Esophagus muscularis mucosa (tissue), 4 donors: ENCODE measurements at regions not wholly inside any gene's neighbourhood (a gene's known extent, or its start where the extent isn't known, plus 50 kb on each side); places are given as distances from the start of the nearest gene placed in this dataset.

Experiments used
- EP300 ChIP-seq: sonication (generic); formaldehyde crosslinking; IDR thresholded peaks from one replicate; pipeline ENCODE4 v1.6.1; 2017; ENCODE audit warnings: antibody characterized with exemption
- POLR2A ChIP-seq: fragments of 450-650 bp; IDR thresholded peaks from one replicate; pipeline ENCODE4 v1.6.1; 2017; ENCODE audit warnings: antibody characterized with exemption, moderate library complexity, mild to moderate bottlenecking, low read depth
- POLR2AphosphoS5 ChIP-seq, 2 donors: sonication (generic); formaldehyde crosslinking; IDR thresholded peaks; one replicate each; pipeline ENCODE4 v1.6.1; 2017; ENCODE audit warnings: antibody characterized with exemption in 2 of 2
- TF ChIP-seq, protein P1 (sequence below), 3 experiments: fragments of 200-600 bp in 2 of 3; fragments of 450-650 bp in 1 of 3; sonication (generic) in 2 of 3; IDR thresholded peaks; one replicate each; pipeline ENCODE4 v1.5.1; 2017 to 2019; ENCODE audit warnings: antibody characterized with exemption in 3 of 3, mild to moderate bottlenecking in 2 of 3, moderate library complexity in 1 of 3

DNA sequence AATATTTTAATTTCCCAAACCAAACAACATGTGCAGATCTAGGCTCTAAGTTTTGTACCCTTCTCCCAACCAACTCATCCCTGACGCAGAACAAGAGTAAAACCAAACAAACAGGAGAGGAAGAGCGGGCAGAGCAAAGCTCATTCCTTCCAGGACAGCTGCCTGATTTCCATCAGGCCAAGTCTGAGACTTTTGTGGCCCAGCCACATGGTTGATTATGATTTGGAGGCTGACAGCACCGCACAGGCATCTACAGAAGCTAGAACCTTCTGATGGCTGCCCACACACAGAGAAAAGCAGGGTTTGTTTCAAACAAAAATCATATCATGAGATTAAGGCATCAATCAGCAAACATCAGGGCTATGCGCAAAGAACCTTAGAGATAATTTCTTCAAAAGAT lies 262.6 kb downstream of the TNS1 start:
- TF ChIP-seq, protein P1, sequence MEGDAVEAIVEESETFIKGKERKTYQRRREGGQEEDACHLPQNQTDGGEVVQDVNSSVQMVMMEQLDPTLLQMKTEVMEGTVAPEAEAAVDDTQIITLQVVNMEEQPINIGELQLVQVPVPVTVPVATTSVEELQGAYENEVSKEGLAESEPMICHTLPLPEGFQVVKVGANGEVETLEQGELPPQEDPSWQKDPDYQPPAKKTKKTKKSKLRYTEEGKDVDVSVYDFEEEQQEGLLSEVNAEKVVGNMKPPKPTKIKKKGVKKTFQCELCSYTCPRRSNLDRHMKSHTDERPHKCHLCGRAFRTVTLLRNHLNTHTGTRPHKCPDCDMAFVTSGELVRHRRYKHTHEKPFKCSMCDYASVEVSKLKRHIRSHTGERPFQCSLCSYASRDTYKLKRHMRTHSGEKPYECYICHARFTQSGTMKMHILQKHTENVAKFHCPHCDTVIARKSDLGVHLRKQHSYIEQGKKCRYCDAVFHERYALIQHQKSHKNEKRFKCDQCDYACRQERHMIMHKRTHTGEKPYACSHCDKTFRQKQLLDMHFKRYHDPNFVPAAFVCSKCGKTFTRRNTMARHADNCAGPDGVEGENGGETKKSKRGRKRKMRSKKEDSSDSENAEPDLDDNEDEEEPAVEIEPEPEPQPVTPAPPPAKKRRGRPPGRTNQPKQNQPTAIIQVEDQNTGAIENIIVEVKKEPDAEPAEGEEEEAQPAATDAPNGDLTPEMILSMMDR (IDR thresholded peaks at IDR 0.05), result no peak
- TF ChIP-seq POLR2A (no peak), EP300 (no peak), POLR2AphosphoS5 (IDR thresholded peaks at IDR 0.05) (peak in 1 of 2 donors; percentile 11)
